HEK293 (cell line): ENCODE measurements at regions not wholly inside any gene's neighbourhood (a gene's known extent, or its start where the extent isn't known, plus 50 kb on each side); places are given as distances from the start of the nearest gene placed in this dataset.

Source experiments
- CTCF ChIA-PET: fragments of 350-600 bp; formaldehyde crosslinking; extraction: SDS; loops from one replicate; lab custom pipeline; 2021; ENCODE audit warnings: antibody characterized with exemption; lab: Yijun Ruan, JAX
- POLR2A ChIA-PET: fragments of 300-600 bp; formaldehyde crosslinking; extraction: SDS; loops from one replicate; lab custom pipeline; 2020; ENCODE audit warnings: antibody characterized with exemption, inconsistent platforms; lab: Yijun Ruan, JAX
- H3K27ac ChIP-seq: fragments of 200-500 bp; sonication (Bioruptor generic); 2 replicates; pipeline ENCODE4 v1.5.1; 2014; ENCODE audit warnings: low read depth, low read length, control low read depth, inconsistent platforms; ENCODE audit errors: extremely low read depth
- H3K36me3 ChIP-seq, 2 experiments: fragments of 200-500 bp in 1 of 2; sonication (Bioruptor generic) in 1 of 2; 1 replicate in 1 of 2; 2 replicates in 1 of 2; pipeline ENCODE4 v1.5.1; 2014 to 2017; ENCODE audit warnings: inconsistent platforms in 2 of 2, low read length in 2 of 2; ENCODE audit not compliant: control insufficient read depth in 2 of 2, insufficient read depth in 1 of 2
- H3K4me1 ChIP-seq: fragments of 200-500 bp; sonication (Bioruptor generic); 2 replicates; pipeline ENCODE4 v1.5.1; 2014; ENCODE audit warnings: mild to moderate bottlenecking, low read length, inconsistent platforms; ENCODE audit not compliant: control insufficient read depth, insufficient read depth
- H3K4me3 ChIP-seq: 2 replicates; pipeline ENCODE4 v1.5.1; 2011; ENCODE audit warnings: low read depth, mild to moderate bottlenecking, control low read depth, low read length, moderate library complexity
- H3K9me3 ChIP-seq: fragments of 200-500 bp; sonication (Bioruptor generic); 2 replicates; pipeline ENCODE4 v1.5.1; 2014; ENCODE audit warnings: low read depth, low read length, inconsistent platforms; ENCODE audit not compliant: control insufficient read depth, insufficient read depth
- IKZF3 ChIP-seq: fragments of 450-650 bp; IDR thresholded peaks from 2 replicates; pipeline ENCODE4 v1.5.0; 2018; ENCODE audit warnings: missing biosample characterization, mild to moderate bottlenecking, missing genetic modification characterization, moderate library complexity
- PATZ1 ChIP-seq: fragments of 450-650 bp; formaldehyde crosslinking; IDR thresholded peaks from 2 replicates; pipeline ENCODE4 v1.5.1; 2016; ENCODE audit warnings: missing biosample characterization, missing genetic modification characterization
- SP3 ChIP-seq: fragments of 450-650 bp; formaldehyde crosslinking; IDR thresholded peaks from 2 replicates; pipeline ENCODE4 v1.5.1; 2016; ENCODE audit warnings: missing biosample characterization, missing genetic modification characterization
- SP7 ChIP-seq: fragments of 450-650 bp; formaldehyde crosslinking; IDR thresholded peaks from 2 replicates; pipeline ENCODE4 v1.5.1; 2016; ENCODE audit warnings: missing biosample characterization, missing genetic modification characterization
- YY1 ChIP-seq: fragments of 450-650 bp; formaldehyde crosslinking; IDR thresholded peaks from 2 replicates; pipeline ENCODE4 v1.5.1; 2018; ENCODE audit warnings: missing biosample characterization, missing genetic modification characterization
- ZBTB17 ChIP-seq: fragments of 450-650 bp; formaldehyde crosslinking; IDR thresholded peaks from 2 replicates; pipeline ENCODE4 v1.5.1; 2016; ENCODE audit warnings: missing biosample characterization, missing genetic modification characterization
- ZBTB44 ChIP-seq: fragments of 450-650 bp; IDR thresholded peaks from 2 replicates; pipeline ENCODE4 v1.5.1; 2018; ENCODE audit warnings: missing biosample characterization, mild to moderate bottlenecking, missing genetic modification characterization
- ZNF133 ChIP-seq: fragments of 450-650 bp; formaldehyde crosslinking; IDR thresholded peaks from 2 replicates; pipeline ENCODE4 v1.5.1; 2016; ENCODE audit warnings: missing biosample characterization, missing genetic modification characterization
- ZNF175 ChIP-seq: fragments of 450-650 bp; formaldehyde crosslinking; IDR thresholded peaks from 2 replicates; pipeline ENCODE4 v1.5.1; 2016; ENCODE audit warnings: missing biosample characterization, missing genetic modification characterization
- ZNF2 ChIP-seq: fragments of 450-650 bp; formaldehyde crosslinking; IDR thresholded peaks from 2 replicates; pipeline ENCODE4 v1.5.1; 2016; ENCODE audit warnings: missing biosample characterization, missing genetic modification characterization
- ZNF362 ChIP-seq: fragments of 450-650 bp; formaldehyde crosslinking; IDR thresholded peaks from 2 replicates; pipeline ENCODE4 v1.5.1; 2016; ENCODE audit warnings: missing biosample characterization, missing genetic modification characterization
- ZNF37A ChIP-seq: fragments of 450-650 bp; IDR thresholded peaks from 2 replicates; pipeline ENCODE4 v1.5.1; 2018; ENCODE audit warnings: missing biosample characterization, missing genetic modification characterization
- ZNF426 ChIP-seq: fragments of 450-650 bp; formaldehyde crosslinking; IDR thresholded peaks from 2 replicates; pipeline ENCODE4 v1.5.1; 2017; ENCODE audit warnings: missing biosample characterization, missing genetic modification characterization, mild to moderate bottlenecking, inconsistent platforms, moderate library complexity
- ZNF600 ChIP-seq: fragments of 450-650 bp; formaldehyde crosslinking; IDR thresholded peaks from 2 replicates; pipeline ENCODE4 v1.5.1; 2016; ENCODE audit warnings: missing biosample characterization, missing genetic modification characterization
- ZNF626 ChIP-seq: fragments of 450-650 bp; sonication (Bioruptor Pico); formaldehyde crosslinking; IDR thresholded peaks from 2 replicates; pipeline ENCODE4 v1.5.1; 2018; ENCODE audit warnings: missing biosample characterization, missing genetic modification characterization, inconsistent platforms
- ZNF664 ChIP-seq: fragments of 450-650 bp; formaldehyde crosslinking; IDR thresholded peaks from 2 replicates; pipeline ENCODE4 v1.5.1; 2016; ENCODE audit warnings: missing biosample characterization, missing genetic modification characterization
- ZNF768 ChIP-seq: fragments of 450-650 bp; formaldehyde crosslinking; IDR thresholded peaks from 2 replicates; pipeline ENCODE4 v1.5.1; 2018; ENCODE audit warnings: missing biosample characterization, mild to moderate bottlenecking, missing genetic modification characterization
- ZNF776 ChIP-seq: fragments of 450-650 bp; formaldehyde crosslinking; IDR thresholded peaks from 2 replicates; pipeline ENCODE4 v1.5.0; 2017; ENCODE audit warnings: missing biosample characterization, missing genetic modification characterization, borderline replicate concordance
- TF ChIP-seq, protein P1 (sequence below): fragments of 450-650 bp; formaldehyde crosslinking; IDR thresholded peaks from 2 replicates; pipeline ENCODE4 v1.5.1; 2016; ENCODE audit warnings: missing biosample characterization, missing genetic modification characterization
- TF ChIP-seq, protein P2 (sequence below): fragments of 450-650 bp; formaldehyde crosslinking; IDR thresholded peaks from 2 replicates; pipeline ENCODE4 v1.5.1; 2016; ENCODE audit warnings: missing biosample characterization, missing genetic modification characterization
- TF ChIP-seq, protein P3 (sequence below): fragments of 450-650 bp; formaldehyde crosslinking; conservative IDR thresholded peaks from 2 replicates; pipeline ENCODE4 v1.5.1; 2016; ENCODE audit warnings: low read depth, missing biosample characterization, missing genetic modification characterization

- TF ChIP-seq PATZ1 (tag by site-specific recombination) (no peak), ZNF664 (tag by site-specific recombination) (no peak)
- TF ChIP-seq, protein P1, sequence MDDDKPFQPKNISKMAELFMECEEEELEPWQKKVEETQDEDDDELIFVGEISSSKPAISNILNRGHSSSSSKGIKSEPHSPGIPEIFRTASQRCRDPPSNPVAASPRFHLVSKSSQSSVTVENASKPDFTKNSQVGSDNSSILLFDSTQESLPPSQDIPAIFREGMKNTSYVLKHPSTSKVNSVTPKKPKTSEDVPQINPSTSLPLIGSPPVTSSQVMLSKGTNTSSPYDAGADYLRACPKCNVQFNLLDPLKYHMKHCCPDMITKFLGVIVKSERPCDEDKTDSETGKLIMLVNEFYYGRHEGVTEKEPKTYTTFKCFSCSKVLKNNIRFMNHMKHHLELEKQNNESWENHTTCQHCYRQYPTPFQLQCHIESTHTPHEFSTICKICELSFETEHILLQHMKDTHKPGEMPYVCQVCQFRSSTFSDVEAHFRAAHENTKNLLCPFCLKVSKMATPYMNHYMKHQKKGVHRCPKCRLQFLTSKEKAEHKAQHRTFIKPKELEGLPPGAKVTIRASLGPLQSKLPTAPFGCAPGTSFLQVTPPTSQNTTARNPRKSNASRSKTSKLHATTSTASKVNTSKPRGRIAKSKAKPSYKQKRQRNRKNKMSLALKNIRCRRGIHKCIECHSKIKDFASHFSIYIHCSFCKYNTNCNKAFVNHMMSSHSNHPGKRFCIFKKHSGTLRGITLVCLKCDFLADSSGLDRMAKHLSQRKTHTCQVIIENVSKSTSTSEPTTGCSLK = no peak
Observed at GRCh38 chr1:91621907-91622306, 121.3 kb downstream of the CDC7 start (continued).

DNA sequence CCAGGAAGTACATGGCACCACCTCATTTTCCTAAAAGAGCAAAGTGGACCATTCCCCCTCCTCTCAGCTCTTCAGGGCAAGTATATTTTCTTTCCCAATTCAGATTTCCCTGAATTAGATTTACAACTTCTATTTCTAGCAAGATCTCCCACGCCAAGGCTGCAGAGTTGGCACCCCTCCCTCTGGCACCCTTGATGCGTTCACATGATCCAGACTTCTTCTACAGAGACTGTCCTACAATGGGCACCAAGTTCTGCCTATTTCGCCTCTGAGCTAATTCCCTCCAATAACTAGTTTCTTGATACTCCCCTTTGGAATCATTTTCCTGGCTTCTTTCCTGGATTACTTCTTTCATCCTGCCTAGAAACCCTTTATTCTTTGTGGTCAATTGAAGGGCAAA is 122.0 kb downstream of the CDC7 start:
- Histone ChIP-seq H3K36me3 (no peaks in the 10 kb centered on the region), H3K4me3 (no peak overlapping the region), H3K27ac (no peak overlapping the region), H3K4me1 (no peaks in the 10 kb centered on the region), H3K9me3 (no peaks in the 10 kb centered on the region)
- POLR2A ChIA-PET = no interaction called here
- no peak for TF ChIP-seq ZNF2 (tag by site-specific recombination)
- no peak for TF ChIP-seq ZNF776 (tag by site-specific recombination)
- no peak for TF ChIP-seq ZNF362 (tag by site-specific recombination)
- TF ChIP-seq ZBTB44 (tag by site-specific recombination) = no peak
- TF ChIP-seq ZNF600 (tag by site-specific recombination) = no peak
- no peak for TF ChIP-seq SP7 (tag by site-specific recombination)
- TF ChIP-seq ZNF626 (tag by site-specific recombination) = no peak
- TF ChIP-seq ZNF37A (tag by site-specific recombination) = no peak
- TF ChIP-seq, protein P2, sequence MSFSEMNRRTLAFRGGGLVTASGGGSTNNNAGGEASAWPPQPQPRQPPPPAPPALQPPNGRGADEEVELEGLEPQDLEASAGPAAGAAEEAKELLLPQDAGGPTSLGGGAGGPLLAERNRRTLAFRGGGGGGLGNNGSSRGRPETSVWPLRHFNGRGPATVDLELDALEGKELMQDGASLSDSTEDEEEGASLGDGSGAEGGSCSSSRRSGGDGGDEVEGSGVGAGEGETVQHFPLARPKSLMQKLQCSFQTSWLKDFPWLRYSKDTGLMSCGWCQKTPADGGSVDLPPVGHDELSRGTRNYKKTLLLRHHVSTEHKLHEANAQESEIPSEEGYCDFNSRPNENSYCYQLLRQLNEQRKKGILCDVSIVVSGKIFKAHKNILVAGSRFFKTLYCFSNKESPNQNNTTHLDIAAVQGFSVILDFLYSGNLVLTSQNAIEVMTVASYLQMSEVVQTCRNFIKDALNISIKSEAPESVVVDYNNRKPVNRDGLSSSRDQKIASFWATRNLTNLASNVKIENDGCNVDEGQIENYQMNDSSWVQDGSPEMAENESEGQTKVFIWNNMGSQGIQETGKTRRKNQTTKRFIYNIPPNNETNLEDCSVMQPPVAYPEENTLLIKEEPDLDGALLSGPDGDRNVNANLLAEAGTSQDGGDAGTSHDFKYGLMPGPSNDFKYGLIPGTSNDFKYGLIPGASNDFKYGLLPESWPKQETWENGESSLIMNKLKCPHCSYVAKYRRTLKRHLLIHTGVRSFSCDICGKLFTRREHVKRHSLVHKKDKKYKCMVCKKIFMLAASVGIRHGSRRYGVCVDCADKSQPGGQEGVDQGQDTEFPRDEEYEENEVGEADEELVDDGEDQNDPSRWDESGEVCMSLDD (tag by site-specific recombination) = no peak
- no peak for TF ChIP-seq ZNF133
- no peak for TF ChIP-seq IKZF3 (tag by site-specific recombination)
- TF ChIP-seq, protein P3, sequence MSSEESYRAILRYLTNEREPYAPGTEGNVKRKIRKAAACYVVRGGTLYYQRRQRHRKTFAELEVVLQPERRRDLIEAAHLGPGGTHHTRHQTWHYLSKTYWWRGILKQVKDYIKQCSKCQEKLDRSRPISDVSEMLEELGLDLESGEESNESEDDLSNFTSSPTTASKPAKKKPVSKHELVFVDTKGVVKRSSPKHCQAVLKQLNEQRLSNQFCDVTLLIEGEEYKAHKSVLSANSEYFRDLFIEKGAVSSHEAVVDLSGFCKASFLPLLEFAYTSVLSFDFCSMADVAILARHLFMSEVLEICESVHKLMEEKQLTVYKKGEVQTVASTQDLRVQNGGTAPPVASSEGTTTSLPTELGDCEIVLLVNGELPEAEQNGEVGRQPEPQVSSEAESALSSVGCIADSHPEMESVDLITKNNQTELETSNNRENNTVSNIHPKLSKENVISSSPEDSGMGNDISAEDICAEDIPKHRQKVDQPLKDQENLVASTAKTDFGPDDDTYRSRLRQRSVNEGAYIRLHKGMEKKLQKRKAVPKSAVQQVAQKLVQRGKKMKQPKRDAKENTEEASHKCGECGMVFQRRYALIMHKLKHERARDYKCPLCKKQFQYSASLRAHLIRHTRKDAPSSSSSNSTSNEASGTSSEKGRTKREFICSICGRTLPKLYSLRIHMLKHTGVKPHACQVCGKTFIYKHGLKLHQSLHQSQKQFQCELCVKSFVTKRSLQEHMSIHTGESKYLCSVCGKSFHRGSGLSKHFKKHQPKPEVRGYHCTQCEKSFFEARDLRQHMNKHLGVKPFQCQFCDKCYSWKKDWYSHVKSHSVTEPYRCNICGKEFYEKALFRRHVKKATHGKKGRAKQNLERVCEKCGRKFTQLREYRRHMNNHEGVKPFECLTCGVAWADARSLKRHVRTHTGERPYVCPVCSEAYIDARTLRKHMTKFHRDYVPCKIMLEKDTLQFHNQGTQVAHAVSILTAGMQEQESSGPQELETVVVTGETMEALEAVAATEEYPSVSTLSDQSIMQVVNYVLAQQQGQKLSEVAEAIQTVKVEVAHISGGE (tag by site-specific recombination) = no peak
- no peak for TF ChIP-seq SP3 (tag by site-specific recombination)
- TF ChIP-seq ZBTB17 (tag by site-specific recombination) = no peak
- TF ChIP-seq ZNF768 = no peak
- TF ChIP-seq ZNF175 = no peak
- no peak for TF ChIP-seq YY1 (tag by site-specific recombination)
- no peak for TF ChIP-seq ZNF426
- CTCF ChIA-PET = interaction anchor here (0.5 kb wide), 1 partner anchor 592 kb away, joined by 3 read pairs; no protein-coding TSS in a partner anchor
